SU-DHL-6 (cell line): ENCODE measurements at regions not wholly inside any gene's neighbourhood (a gene's known extent, or its start where the extent isn't known, plus 50 kb on each side); places are given as distances from the start of the nearest gene placed in this dataset.

Source experiments
- CTCF ChIP-seq: fragments of 200-600 bp; sonication (generic); IDR thresholded peaks from one replicate; pipeline ENCODE4 v1.5.1; 2017; ENCODE audit warnings: antibody characterized with exemption, mild to moderate bottlenecking, low read length, moderate library complexity; ENCODE audit not compliant: insufficient read depth, poor library complexity, severe bottlenecking
- EZH2phosphoT487 ChIP-seq: fragments of 200-600 bp; sonication (generic), shearing (Covaris generic); conservative IDR thresholded peaks from 2 replicates; pipeline ENCODE4 v1.6.1; 2018; ENCODE audit warnings: mild to moderate bottlenecking, antibody characterized with exemption, low read length, moderate library complexity, mixed read lengths

GRCh38 chr7:68279827-68280400 lies 1283.3 kb downstream of the TYW1 start:
- no peak for TF ChIP-seq CTCF
- TF ChIP-seq EZH2phosphoT487: no peak
